ENCODE measurements at regions not wholly inside any gene's neighbourhood (a gene's known extent, or its start where the extent isn't known, plus 50 kb on each side); places are given as distances from the start of the nearest gene placed in this dataset.

DNA sequence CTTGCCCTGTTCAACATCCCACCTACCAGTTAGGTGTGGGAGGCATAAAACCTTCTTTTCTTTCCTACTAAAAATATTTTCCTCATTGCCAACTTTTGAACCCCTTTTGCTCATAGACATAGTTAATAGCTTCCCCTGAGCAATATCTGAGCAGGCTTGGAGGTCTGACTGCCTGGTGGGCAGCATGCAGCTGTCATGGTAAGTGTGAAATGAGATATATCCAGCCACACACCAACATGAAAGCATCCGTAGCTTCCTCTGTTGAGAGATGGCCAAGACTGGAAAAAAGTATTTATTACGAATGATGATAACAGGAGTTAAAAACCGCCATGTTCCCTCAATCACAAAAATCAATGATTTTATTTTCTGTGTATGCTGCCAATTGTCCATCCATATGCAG, 190.1 kb downstream of the TMEM38B start:
- H3K36me3 ChIP-seq (ENCODE audit: control insufficient read depth in 2 of 3, insufficient read depth in 3 of 3, low read length in 3 of 3): no peaks in the 10 kb centered on the region
- TF ChIP-seq, protein P1, sequence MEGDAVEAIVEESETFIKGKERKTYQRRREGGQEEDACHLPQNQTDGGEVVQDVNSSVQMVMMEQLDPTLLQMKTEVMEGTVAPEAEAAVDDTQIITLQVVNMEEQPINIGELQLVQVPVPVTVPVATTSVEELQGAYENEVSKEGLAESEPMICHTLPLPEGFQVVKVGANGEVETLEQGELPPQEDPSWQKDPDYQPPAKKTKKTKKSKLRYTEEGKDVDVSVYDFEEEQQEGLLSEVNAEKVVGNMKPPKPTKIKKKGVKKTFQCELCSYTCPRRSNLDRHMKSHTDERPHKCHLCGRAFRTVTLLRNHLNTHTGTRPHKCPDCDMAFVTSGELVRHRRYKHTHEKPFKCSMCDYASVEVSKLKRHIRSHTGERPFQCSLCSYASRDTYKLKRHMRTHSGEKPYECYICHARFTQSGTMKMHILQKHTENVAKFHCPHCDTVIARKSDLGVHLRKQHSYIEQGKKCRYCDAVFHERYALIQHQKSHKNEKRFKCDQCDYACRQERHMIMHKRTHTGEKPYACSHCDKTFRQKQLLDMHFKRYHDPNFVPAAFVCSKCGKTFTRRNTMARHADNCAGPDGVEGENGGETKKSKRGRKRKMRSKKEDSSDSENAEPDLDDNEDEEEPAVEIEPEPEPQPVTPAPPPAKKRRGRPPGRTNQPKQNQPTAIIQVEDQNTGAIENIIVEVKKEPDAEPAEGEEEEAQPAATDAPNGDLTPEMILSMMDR (IDR thresholded peaks at IDR 0.05; ENCODE audit: borderline replicate concordance, extremely low read depth, insufficient read depth): no peak
- H3K4me1 ChIP-seq (ENCODE audit: control insufficient read depth in 2 of 3, insufficient read depth in 2 of 3, low read depth in 1 of 3, low read length in 3 of 3): no peaks in the 10 kb centered on the region
- no peak overlapping the region for H3K4me3 ChIP-seq (ENCODE audit: low read length in 3 of 3)
- no peaks in the 10 kb centered on the region for H3K9me3 ChIP-seq (ENCODE audit: control insufficient read depth in 2 of 3, insufficient read depth in 1 of 3, low read length in 3 of 3)
- FAIRE-seq (no peak), DNase-seq (no peak)
- no peaks in the 10 kb centered on the region for H3K27me3 ChIP-seq (ENCODE audit: control insufficient read depth, insufficient read depth, low read length)
- intact Hi-C loops (cut with DNase I): no loop called here
- no peak overlapping the region for H3K27ac ChIP-seq (ENCODE audit: low read depth in 2 of 2, low read length in 2 of 2)
- H3K9ac ChIP-seq (ENCODE audit: low read length in 3 of 3): no peak overlapping the region

DNA sequence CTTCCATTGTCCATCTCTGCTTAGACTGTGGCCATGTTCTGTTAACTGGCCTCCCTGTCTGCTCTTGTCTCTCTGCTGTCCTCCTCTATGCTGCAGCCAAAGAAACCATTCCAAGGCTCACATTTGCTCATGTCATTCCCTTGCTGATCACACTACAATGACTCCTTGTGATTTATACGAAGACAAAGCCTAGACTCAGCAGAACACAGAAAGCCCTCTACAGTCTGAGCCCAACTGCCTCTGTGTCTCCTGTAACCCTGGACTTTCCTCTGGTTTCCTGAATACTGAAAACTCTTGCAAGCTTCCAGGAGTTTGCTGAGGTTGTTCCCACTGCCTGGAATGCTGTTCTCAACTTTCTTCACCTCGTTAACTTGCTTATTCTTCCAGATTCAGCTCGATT, 191.8 kb downstream of the TMEM38B start:
- DNase-seq: no peak
- no peaks in the 10 kb centered on the region for H3K9me3 ChIP-seq (ENCODE audit: control insufficient read depth in 2 of 3, insufficient read depth in 1 of 3, low read length in 3 of 3)
- no peaks in the 10 kb centered on the region for H3K4me1 ChIP-seq (ENCODE audit: control insufficient read depth in 2 of 3, insufficient read depth in 2 of 3, low read depth in 1 of 3, low read length in 3 of 3)
- H3K4me3 ChIP-seq (ENCODE audit: low read length in 3 of 3): no peak overlapping the region
- no peak overlapping the region for H3K9ac ChIP-seq (ENCODE audit: low read length in 3 of 3)
- TF ChIP-seq, protein P1 (IDR thresholded peaks at IDR 0.05; ENCODE audit: borderline replicate concordance, extremely low read depth, insufficient read depth): no peak
- H3K36me3 ChIP-seq (ENCODE audit: control insufficient read depth in 2 of 3, insufficient read depth in 3 of 3, low read length in 3 of 3): no peaks in the 10 kb centered on the region
- H3K27ac ChIP-seq (ENCODE audit: low read depth in 2 of 2, low read length in 2 of 2): no peak overlapping the region
- FAIRE-seq: no peak
- H3K27me3 ChIP-seq (ENCODE audit: control insufficient read depth, insufficient read depth, low read length): no peaks in the 10 kb centered on the region
- intact Hi-C loops (cut with DNase I): no loop called here

DNA sequence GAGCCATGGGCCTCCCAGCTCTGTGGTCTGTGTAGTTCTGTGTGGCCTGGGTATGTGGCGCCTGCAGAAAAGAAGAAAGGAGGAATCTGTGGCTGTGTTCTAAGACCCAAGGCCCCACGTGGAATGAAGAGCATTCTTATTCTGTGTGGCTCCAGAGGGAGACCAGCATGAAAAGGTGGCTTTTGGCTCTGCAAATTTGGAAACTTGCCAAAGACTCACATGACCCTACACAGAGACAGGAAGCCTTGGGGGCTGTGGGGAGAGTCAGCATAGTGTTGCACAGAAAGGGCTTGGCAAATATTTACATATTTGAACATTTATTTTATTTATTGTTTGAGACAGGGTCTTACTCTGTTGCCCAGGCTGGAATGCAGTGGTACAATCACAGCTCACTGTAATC, 193.3 kb downstream of the TMEM38B start:
- Histone ChIP-seq H3K27ac (ENCODE audit: low read depth in 2 of 2, low read length in 2 of 2) (no peak overlapping the region), H3K4me1 (ENCODE audit: control insufficient read depth in 2 of 3, insufficient read depth in 2 of 3, low read depth in 1 of 3, low read length in 3 of 3) (no peaks in the 10 kb centered on the region), H3K27me3 (ENCODE audit: control insufficient read depth, insufficient read depth, low read length) (no peaks in the 10 kb centered on the region), H3K9ac (ENCODE audit: low read length in 3 of 3) (no peak overlapping the region), H3K36me3 (ENCODE audit: control insufficient read depth in 2 of 3, insufficient read depth in 3 of 3, low read length in 3 of 3) (no peaks in the 10 kb centered on the region), H3K4me3 (ENCODE audit: low read length in 3 of 3) (no peak overlapping the region), H3K9me3 (ENCODE audit: control insufficient read depth in 2 of 3, insufficient read depth in 1 of 3, low read length in 3 of 3) (no peaks in the 10 kb centered on the region)
- TF ChIP-seq, protein P1 (IDR thresholded peaks at IDR 0.05; ENCODE audit: borderline replicate concordance, extremely low read depth, insufficient read depth): no peak
- intact Hi-C loops (cut with DNase I): no loop called here
- no peak for FAIRE-seq
- DNase-seq: no peak

Measured in kidney (tissue), 13 donors.